A673 (cell line): ENCODE measurements at regions not wholly inside any gene's neighbourhood (a gene's known extent, or its start where the extent isn't known, plus 50 kb on each side); places are given as distances from the start of the nearest gene placed in this dataset.

ENCODE experiments used
- BruUV-seq: library from RNA; stranded (reverse); fragments of 400-500 nt; replicated peaks from 2 replicates; lab custom pipeline; 2021; lab: Mats Ljungman, UMichigan
- CTCF ChIA-PET: fragments of 300-600 bp; sonication (Branson Sonifier 250); formaldehyde crosslinking; loops from one replicate; lab custom pipeline; 2022; ENCODE audit warnings: antibody characterized with exemption; lab: Charles Lee
- POLR2A ChIA-PET: fragments of 300-600 bp; sonication (Branson Sonifier 250); formaldehyde crosslinking; loops from one replicate; lab custom pipeline; 2022; ENCODE audit warnings: antibody characterized with exemption; ENCODE audit not compliant: low non-redundant PET; lab: Charles Lee
- DNase-seq: peaks from one replicate; pipeline ENCODE4 v3.0.0-alpha.2; 2015; ENCODE audit warnings: low spot score
- H3K27ac ChIP-seq: fragments of 200-600 bp; sonication (generic); 2 replicates; pipeline ENCODE4 v1.5.1; 2016; ENCODE audit warnings: mixed run types, low read depth, mild to moderate bottlenecking, mixed read lengths, antibody characterized with exemption, low read length; ENCODE audit not compliant: poor library complexity, severe bottlenecking
- H3K27me3 ChIP-seq: fragments of 200-600 bp; sonication (generic); replicated peaks from 2 replicates; pipeline ENCODE4 v1.6.1; 2017; ENCODE audit warnings: mixed run types, low read depth, mild to moderate bottlenecking, mixed read lengths, antibody characterized with exemption, low read length; ENCODE audit not compliant: insufficient read depth, poor library complexity
- H3K36me3 ChIP-seq: fragments of 200-600 bp; sonication (generic); 2 replicates; pipeline ENCODE4 v1.6.1; 2016; ENCODE audit warnings: mixed run types, mild to moderate bottlenecking, mixed read lengths, antibody characterized with exemption, low read length; ENCODE audit not compliant: insufficient read depth, poor library complexity, severe bottlenecking
- H3K4me1 ChIP-seq: fragments of 200-600 bp; sonication (generic); 2 replicates; pipeline ENCODE4 v1.6.1; 2017; ENCODE audit warnings: mixed run types, mild to moderate bottlenecking, mixed read lengths, antibody characterized with exemption, low read length; ENCODE audit not compliant: insufficient read depth, poor library complexity, severe bottlenecking
- H3K4me3 ChIP-seq: fragments of 200-600 bp; sonication (generic); 2 replicates; pipeline ENCODE4 v1.5.1; 2016; ENCODE audit warnings: low read depth, mixed run types, mild to moderate bottlenecking, mixed read lengths, low read length; ENCODE audit not compliant: poor library complexity, severe bottlenecking
- H3K9me3 ChIP-seq: fragments of 200-600 bp; sonication (generic); 2 replicates; pipeline ENCODE4 v1.6.1; 2016; ENCODE audit warnings: mixed run types, low read depth, mild to moderate bottlenecking, mixed read lengths, antibody characterized with exemption, low read length; ENCODE audit not compliant: poor library complexity, severe bottlenecking
- CTCF ChIP-seq: fragments of 300-800, 200-600 bp; sonication (generic); conservative IDR thresholded peaks from 2 replicates; pipeline ENCODE4 v1.5.1; 2017; ENCODE audit warnings: low read depth, mild to moderate bottlenecking, antibody characterized with exemption, low read length, moderate library complexity, mixed read lengths
- EZH2 ChIP-seq: fragments of 200-600 bp; sonication (generic); IDR thresholded peaks from 2 replicates; pipeline ENCODE4 v1.6.1; 2017; ENCODE audit warnings: borderline replicate concordance, low read depth, mild to moderate bottlenecking, mixed read lengths, antibody characterized with exemption, low read length; ENCODE audit not compliant: poor library complexity, severe bottlenecking
- intact Hi-C: fragments of 100-400 bp; cut with micrococcal nuclease; formaldehyde crosslinking; loops from one replicate; pipeline ENCODE4 v1.10.0; 2022; ENCODE audit not compliant: unreplicated experiment

GRCh38 chr5:166430491-166431319, 1860.7 kb upstream of the WWC1 start:
- no peaks in the 10 kb centered on the region for H3K9me3 ChIP-seq
- H3K4me1 ChIP-seq, result no peaks in the 10 kb centered on the region
- DNase-seq, result no peak
- CTCF ChIA-PET, result no interaction called here
- POLR2A ChIA-PET, result no interaction called here
- no peak overlapping the region for H3K4me3 ChIP-seq
- H3K27ac ChIP-seq, result no peak overlapping the region
- no TSS peak for BruUV-seq
- H3K36me3 ChIP-seq, result no peaks in the 10 kb centered on the region
- peaks cover 5% of the 10 kb centered on the region for H3K27me3 ChIP-seq
- intact Hi-C loops, result no loop called here
- TF ChIP-seq EZH2 (no peak), CTCF (no peak)

GRCh38 chr5:166431456-166431855, 1860.0 kb upstream of the WWC1 start:
- BruUV-seq, result no TSS peak
- TF ChIP-seq CTCF, result no peak
- no peak for TF ChIP-seq EZH2
- intact Hi-C loops, result no loop called here
- Histone ChIP-seq H3K36me3 (no peaks in the 10 kb centered on the region), H3K4me1 (no peaks in the 10 kb centered on the region), H3K9me3 (no peaks in the 10 kb centered on the region), H3K4me3 (no peak overlapping the region), H3K27me3 (peaks cover 5% of the 10 kb centered on the region), H3K27ac (no peak overlapping the region)
- POLR2A ChIA-PET, result no interaction called here
- no peak for DNase-seq
- CTCF ChIA-PET, result no interaction called here

- Histone ChIP-seq H3K9me3 (no peaks in the 10 kb centered on the region), H3K4me3 (no peak overlapping the region), H3K27me3 (no peaks in the 10 kb centered on the region), H3K4me1 (no peaks in the 10 kb centered on the region), H3K36me3 (no peaks in the 10 kb centered on the region), H3K27ac (no peak overlapping the region)
- intact Hi-C loops, result no loop called here
- ChIA-PET CTCF (no interaction called here), POLR2A (no interaction called here)
- TF ChIP-seq EZH2, result no peak
- TF ChIP-seq CTCF, result no peak
- no peak for DNase-seq
- no TSS peak for BruUV-seq
Measured at GRCh38 chr5:166433679-166434078, 1857.8 kb upstream of the WWC1 start.
